HUDEP-2 (cell line): ENCODE measurements at regions not wholly inside any gene's neighbourhood (a gene's known extent, or its start where the extent isn't known, plus 50 kb on each side); places are given as distances from the start of the nearest gene placed in this dataset.
"Not testable (repeated sequence)": the region's sequence is repeated elsewhere in the genome, so short reads cannot be mapped to it uniquely, and the experiment has no call there.

Experiments
- DNase-seq, 76 experiments: peaks; one replicate each; lab custom pipeline; 2025; ENCODE audit not compliant: unreplicated experiment in 76 of 76; lab: John Stamatoyannopoulos, UW

DNA sequence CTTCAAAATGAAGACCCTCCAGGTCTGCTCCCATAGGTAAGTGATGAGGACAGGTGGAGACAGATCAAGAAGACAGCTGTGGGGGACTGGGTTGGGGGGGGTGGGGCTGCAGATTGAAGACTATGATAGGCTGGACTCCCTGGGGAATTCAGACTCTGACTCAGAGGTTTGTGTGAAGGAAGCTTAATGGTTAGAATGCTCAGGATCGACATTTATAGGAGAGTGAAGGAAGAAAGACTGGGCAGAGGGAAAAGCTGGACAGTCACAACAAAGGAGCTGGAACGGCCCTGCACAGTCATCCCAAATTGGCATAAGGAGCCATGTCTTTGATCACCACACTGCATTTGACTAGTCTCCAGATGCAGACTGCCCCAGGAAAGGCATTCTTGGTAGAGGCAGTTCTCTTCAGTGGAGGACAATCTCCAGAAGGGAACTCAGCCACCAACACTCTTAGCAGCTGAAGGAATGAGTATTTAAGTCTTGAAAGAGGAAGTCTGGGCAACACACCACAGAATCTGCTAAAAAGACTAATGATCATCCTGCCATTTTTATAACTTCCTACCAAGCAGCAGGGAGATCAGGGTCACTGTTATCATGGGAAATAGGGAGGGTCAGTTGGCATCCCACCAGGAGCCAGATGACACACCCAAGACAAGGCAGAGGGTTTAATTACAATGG lies 120.0 kb upstream of the ZC3H11B start:
- DNase-seq: no peak

GRCh38 chr1:219731771-219732170 lies 118.9 kb upstream of the ZC3H11B start:
- DNase-seq: no peak

DNA sequence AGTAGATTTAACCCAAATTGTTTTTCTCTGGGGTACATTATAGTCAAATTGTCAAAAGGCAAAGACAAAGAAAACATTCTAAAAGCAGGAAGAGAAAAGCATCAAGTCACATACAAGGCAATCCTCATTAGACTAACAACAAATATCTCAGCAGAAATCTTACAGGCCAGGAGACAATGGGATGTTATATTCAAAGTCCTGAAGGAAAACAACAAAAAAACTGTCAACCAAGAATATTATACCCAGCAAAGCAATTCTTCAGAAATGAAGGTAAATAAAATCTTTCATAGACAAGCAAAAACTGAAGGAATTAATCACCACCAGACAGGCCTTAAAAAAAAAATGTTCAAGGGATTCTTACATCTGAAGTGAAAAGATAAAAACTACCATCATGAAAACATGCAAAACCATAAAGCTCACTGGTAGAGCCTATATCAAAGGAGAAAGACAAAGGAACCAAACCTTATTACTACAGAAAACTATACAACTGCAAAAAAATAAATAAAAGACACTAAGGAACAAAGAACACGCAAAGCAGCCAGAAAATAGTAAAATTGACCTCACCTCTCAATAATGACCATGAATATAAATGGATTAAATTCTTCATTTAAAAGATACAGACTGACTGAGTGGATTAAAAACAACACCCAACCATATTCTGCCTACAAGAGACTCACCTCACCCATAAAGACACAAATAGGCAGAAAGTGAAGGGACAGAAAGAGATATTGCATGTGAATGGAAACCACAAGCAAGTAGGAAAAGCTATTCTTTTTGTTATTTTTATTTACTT lies 113.8 kb upstream of the ZC3H11B start:
- no peak for DNase-seq

DNA sequence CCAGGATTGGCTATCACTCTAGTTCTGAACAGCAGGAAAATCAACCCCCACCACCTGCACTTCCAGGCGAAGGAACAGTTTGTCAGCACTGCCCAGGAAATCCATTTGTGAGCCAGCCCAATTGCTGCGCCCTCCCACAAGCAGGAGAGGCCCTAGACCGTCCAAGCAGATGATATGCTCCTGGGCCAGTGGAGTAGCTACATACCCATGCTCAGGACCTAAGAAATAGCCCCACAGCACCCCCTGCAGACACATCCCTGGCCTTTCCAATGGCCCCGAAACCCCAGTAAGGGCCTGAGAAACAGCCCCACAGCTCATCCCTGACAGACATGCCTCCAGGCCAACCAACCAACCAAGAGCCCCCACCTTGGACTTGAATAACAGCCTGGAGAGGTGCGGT lies 111.5 kb upstream of the ZC3H11B start:
- peak in 4 of 76 experiments; percentile 3 to 10 (median 6) for DNase-seq

- no peak for DNase-seq
These were observed 104.6 kb upstream of the ZC3H11B start for GRCh38 chr1:219717536-219717935.

DNA sequence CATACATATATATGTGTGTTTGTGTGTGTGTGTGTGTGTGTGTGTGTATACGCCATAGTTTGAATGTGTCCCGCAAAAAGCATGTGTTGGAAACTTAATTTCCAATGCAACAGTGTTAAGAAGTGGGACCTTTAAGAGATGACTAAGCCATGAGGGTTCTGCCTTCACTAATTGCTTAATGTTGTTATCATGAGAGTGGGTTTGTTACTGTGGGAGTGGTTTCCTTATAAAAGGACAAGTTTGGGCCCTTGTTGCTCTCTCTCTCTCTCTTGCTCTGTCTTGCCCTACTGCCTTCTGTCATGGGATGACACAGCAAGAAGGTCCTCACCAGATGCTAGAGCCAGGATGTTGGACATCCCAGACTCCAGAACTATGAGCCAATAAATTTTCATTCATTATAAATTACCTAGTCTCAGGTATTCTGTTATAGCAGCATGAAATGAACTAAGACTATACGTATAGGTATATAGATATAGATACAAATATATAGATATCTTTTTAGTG lies 103.8 kb upstream of the ZC3H11B start:
- DNase-seq: no peak

DNA sequence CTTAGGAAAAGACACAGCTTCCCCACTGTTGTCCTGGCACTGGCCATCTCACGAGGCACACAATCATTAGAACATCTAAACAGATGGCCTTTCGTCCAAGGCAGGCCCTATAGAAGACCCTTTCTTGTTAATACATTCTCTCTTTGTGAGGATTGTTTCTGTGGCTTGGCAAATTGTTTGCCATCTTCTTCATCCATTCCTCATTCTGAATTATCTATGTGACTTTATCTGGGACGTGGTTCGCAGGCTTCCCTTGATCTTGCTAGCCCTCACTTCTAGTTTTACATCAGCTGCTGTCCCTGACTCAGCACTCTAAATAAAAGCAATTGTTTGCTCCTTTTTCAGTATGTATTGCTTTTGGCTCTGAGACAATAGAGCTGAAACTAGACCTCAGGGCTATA lies 101.1 kb upstream of the ZC3H11B start:
- no peak for DNase-seq

GRCh38 chr1:219712506-219712905 lies 99.6 kb upstream of the ZC3H11B start:
- DNase-seq: no peak

GRCh38 chr1:219710529-219711194 lies 97.8 kb upstream of the ZC3H11B start:
- no peak for DNase-seq

DNA sequence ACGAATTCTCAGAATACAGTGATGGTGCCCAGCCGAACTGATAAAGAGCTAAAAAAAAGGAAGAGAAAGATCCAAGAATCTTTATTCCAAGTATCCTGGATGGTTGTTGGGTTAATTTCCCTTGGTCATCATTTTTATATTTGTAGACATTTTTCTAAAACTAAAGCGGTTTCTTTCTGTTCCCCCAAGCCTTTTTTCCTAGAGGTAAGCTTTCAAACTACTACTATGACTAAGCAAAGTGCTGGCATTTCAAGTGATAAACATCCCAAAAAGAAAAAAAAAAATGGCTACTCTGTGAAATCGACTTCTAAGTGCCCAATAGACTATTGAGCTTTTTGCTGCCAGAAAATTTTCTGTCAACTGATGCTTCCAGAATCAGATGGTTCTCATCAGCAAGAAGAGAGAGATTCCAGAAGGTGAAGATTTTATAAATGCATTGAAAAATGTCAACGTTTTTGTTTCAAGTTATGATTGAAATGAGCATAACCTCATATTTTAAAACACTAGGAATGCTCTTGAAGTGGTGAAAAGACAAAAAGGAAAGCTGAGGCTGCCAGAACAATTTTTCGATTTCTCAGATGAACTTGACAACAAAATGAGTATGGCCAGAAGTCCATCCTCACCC lies 96.1 kb upstream of the ZC3H11B start:
- no peak for DNase-seq

DNA sequence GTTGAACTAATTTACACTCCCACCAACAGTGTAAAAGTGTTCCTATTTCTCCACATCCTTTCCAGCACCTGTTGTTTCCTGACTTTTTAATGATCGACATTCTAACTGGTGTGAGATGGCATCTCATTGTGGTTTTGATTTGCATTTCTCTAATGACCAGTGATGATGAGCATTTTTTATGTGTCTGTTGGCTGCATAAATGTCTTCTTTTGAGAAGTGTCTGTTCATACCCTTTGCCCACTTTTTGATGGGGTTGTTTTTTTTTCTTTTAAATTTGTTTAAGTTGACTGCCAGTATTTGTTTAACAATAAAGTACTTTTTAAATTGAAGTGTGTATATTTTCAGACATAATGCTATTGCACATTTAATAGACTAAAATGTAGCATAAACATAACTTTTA lies 95.0 kb upstream of the ZC3H11B start:
- not testable (repeated sequence) for DNase-seq

DNA sequence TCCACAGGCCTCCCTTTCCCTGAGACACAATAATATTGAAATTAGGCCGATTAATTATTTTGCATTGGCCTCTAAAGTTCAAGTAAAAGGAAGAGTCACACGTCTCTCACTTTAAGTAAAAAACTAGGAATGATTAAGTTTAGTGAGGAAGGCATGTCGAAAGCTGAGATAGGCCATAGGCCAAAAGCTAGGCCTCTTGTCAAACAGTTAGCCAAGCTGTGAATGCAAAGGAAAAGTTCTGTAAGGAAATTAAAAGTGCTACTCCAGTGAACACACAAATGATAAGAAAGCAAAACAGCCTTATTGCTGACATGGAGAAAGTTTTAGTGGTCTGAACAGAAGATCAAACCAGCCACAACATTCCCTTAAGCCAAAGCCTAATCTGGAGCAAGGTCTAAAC lies 91.4 kb upstream of the ZC3H11B start:
- not testable (repeated sequence) for DNase-seq

GRCh38 chr1:219703368-219703639 lies 90.4 kb upstream of the ZC3H11B start:
- DNase-seq: no peak

DNA sequence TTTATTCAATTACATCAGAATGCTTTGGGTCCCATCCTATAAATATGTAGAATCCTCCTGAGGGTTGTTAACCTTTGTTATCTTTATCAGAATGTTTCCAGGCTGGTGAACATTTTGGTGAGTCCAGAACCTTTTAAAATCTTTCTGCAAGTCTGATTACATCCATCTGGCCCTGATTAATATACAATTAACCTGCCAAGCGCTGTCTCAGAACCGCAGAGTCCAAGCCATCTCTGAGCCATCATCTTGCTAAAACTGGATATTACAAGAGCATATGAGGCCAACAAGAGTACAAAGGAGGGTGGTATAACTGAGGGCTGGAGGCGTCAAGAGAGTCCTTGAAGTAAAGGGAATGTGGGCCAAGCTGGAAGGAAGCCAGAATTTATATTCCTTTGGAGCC lies 88.6 kb upstream of the ZC3H11B start:
- DNase-seq: no peak

- no peak for DNase-seq
These were observed 87.0 kb upstream of the ZC3H11B start for GRCh38 chr1:219699870-219700269.

DNA sequence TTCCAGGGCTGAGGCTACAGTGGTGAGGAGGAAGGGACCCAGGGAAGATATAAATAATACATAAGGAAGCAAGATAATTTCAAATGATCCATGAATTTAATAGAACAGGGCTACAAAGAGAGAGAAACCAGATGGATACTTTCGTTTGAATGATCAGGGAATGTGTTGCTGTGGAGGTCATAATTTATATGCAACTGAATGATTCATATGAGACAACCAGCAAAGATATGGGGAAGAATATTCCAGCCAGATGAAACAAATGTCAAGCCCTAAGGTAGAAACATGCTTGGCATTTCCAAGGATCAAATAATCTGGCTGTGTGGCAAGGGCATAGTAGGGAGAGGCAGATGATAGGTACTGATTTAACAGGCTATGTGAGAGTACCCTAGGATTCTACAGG lies 84.8 kb upstream of the ZC3H11B start:
- no peak for DNase-seq

- no peak for DNase-seq
These were observed 80.1 kb upstream of the ZC3H11B start for GRCh38 chr1:219692981-219693380.

- no peak for DNase-seq
These were observed 76.9 kb upstream of the ZC3H11B start for GRCh38 chr1:219689774-219690173.

DNA sequence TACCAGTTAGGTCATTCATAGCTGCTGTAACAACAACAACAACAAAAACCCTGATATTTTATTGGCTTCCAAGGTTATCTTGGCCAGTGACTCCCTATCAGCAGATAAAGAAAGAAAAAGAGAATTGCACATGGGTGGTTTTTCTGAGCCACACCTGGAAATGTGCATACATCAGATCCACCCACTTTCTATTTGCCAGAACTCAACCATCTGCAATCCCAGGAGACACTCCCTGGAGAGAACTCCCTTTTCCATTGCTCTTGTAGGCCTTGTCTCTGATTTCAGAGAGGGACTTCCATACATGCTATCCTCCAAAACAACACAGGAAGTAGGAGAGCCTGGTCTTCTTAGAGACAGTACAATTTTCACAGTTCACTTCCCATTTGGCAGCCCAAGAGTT lies 74.9 kb upstream of the ZC3H11B start:
- DNase-seq: peak in 2 of 76 experiments; percentile 6 to 11

- DNase-seq: no peak
These were observed 73.3 kb upstream of the ZC3H11B start for GRCh38 chr1:219686171-219686570.

GRCh38 chr1:219682788-219683187 lies 69.9 kb upstream of the ZC3H11B start:
- DNase-seq: no peak
